BLaER1 (cell line): ENCODE measurements at regions not wholly inside any gene's neighbourhood (a gene's known extent, or its start where the extent isn't known, plus 50 kb on each side); places are given as distances from the start of the nearest gene placed in this dataset.

Experiments used
- H3K27ac ChIP-seq: shearing (Covaris generic); formaldehyde crosslinking; 2 replicates; pipeline ENCODE4 v1.8.1; 2022
- H3K27me3 ChIP-seq: shearing (Covaris generic); formaldehyde crosslinking; 2 replicates; pipeline ENCODE4 v1.8.1; 2022
- H3K36me3 ChIP-seq: shearing (Covaris generic); formaldehyde crosslinking; 2 replicates; pipeline ENCODE4 v1.8.1; 2022
- H3K4me1 ChIP-seq: shearing (Covaris generic); formaldehyde crosslinking; 2 replicates; pipeline ENCODE4 v1.8.1; 2022
- H3K4me2 ChIP-seq: shearing (Covaris generic); formaldehyde crosslinking; 2 replicates; pipeline ENCODE4 v1.8.1; 2022
- H3K4me3 ChIP-seq: shearing (Covaris generic); formaldehyde crosslinking; 2 replicates; pipeline ENCODE4 v1.8.1; 2022
- H3K9ac ChIP-seq: shearing (Covaris generic); formaldehyde crosslinking; 2 replicates; pipeline ENCODE4 v1.8.1; 2022
- H3K9me3 ChIP-seq: shearing (Covaris generic); formaldehyde crosslinking; 2 replicates; pipeline ENCODE4 v1.8.1; 2022
- H4K20me1 ChIP-seq: shearing (Covaris generic); formaldehyde crosslinking; 2 replicates; pipeline ENCODE4 v1.8.1; 2022
- Cebpa-rat ChIP-seq: shearing (Covaris generic); IDR thresholded peaks from 2 replicates; pipeline ENCODE4 v1.8.1; 2022

GRCh38 chr12:89947437-89948270 lies 239.0 kb upstream of the ATP2B1 start:
- H3K4me3 ChIP-seq = no peak overlapping the region
- H3K4me1 ChIP-seq = no peaks in the 10 kb centered on the region
- no peaks in the 10 kb centered on the region for H3K36me3 ChIP-seq
- no peaks in the 10 kb centered on the region for H3K9me3 ChIP-seq
- H3K27me3 ChIP-seq = no peaks in the 10 kb centered on the region
- TF ChIP-seq Cebpa-rat = no peak
- H3K27ac ChIP-seq = no peak overlapping the region
- H3K4me2 ChIP-seq = no peak overlapping the region
- H4K20me1 ChIP-seq = no peaks in the 10 kb centered on the region
- no peak overlapping the region for H3K9ac ChIP-seq

- H3K9me3 ChIP-seq = no peaks in the 10 kb centered on the region
- no peak overlapping the region for H3K27ac ChIP-seq
- no peak overlapping the region for H3K4me2 ChIP-seq
- no peaks in the 10 kb centered on the region for H3K27me3 ChIP-seq
- no peaks in the 10 kb centered on the region for H4K20me1 ChIP-seq
- no peak overlapping the region for H3K4me3 ChIP-seq
- no peaks in the 10 kb centered on the region for H3K4me1 ChIP-seq
- TF ChIP-seq Cebpa-rat = no peak
- no peak overlapping the region for H3K9ac ChIP-seq
- H3K36me3 ChIP-seq = no peaks in the 10 kb centered on the region
Observed at GRCh38 chr12:89946518-89947135, 238.0 kb upstream of the ATP2B1 start.

DNA sequence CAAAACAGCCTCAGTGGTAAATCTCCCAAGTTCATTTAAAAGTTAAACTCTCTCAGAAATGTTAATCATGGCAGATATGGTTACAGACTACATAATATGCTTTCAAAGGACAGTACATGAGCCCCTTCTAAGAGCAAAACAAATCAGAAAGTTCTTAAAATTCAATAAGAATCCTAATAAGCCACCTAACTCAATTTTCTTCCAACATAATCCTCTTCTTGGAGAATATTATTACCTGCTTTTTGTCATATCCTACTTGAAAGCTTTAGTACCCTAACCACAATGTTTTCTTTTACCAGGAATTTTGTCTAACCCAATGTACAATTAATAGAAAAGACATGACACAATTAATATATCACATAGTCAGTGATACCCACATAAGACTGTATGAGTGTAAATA lies 236.5 kb upstream of the ATP2B1 start:
- Histone ChIP-seq H3K27me3 (no peaks in the 10 kb centered on the region), H3K4me1 (no peaks in the 10 kb centered on the region)
- TF ChIP-seq Cebpa-rat = no peak

DNA sequence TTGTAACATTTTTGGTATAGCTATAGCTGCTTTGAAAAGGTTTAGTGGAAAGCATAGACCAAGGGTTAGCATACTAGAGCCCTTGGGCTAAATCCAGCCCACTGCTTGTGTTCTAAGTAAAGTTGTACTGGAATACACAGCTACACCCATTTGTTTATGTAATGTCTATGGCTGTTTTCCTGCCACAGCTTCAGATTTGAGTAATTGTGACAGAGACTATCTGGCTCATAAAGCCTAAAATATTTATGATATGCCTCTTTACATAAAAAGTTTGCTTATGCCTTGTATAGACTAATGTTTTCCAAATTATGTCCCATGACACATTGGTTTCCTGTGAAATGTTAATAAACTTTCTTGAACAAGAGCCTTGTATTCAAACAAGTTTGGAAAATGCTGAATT lies 234.8 kb upstream of the ATP2B1 start:
- H3K4me2 ChIP-seq = no peak overlapping the region

More for the DNA sequence above, 236.5 kb upstream of the ATP2B1 start:
- Histone ChIP-seq H3K4me3 (no peak overlapping the region), H3K9ac (no peak overlapping the region), H3K9me3 (no peaks in the 10 kb centered on the region), H4K20me1 (no peaks in the 10 kb centered on the region), H3K27ac (no peak overlapping the region), H3K4me2 (no peak overlapping the region), H3K36me3 (no peaks in the 10 kb centered on the region)

DNA sequence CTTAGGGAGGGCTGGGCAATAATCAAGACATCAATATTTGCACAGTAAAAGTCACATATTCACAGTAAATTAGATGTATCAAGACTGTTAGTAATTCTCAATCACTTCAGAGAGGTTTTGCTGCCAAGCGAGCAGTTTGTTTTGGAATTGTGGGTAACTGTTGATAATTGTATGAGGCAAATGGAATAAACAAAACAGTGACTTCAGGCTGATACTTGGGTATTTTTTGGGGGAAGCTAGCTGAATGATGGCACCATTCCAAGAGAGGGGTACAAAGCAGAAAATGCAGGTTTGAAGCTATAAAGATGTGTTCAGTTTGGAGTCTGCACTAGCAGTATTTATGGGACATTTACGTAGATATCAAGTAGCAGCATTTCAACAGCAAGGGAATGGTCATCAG lies 232.8 kb upstream of the ATP2B1 start:
- H3K36me3 ChIP-seq = no peaks in the 10 kb centered on the region
- no peaks in the 10 kb centered on the region for H3K9me3 ChIP-seq
- no peak overlapping the region for H3K9ac ChIP-seq
- no peaks in the 10 kb centered on the region for H3K4me1 ChIP-seq
- H3K27ac ChIP-seq = no peak overlapping the region
- no peak for TF ChIP-seq Cebpa-rat
- H3K4me3 ChIP-seq = no peak overlapping the region
- no peaks in the 10 kb centered on the region for H4K20me1 ChIP-seq
- no peaks in the 10 kb centered on the region for H3K27me3 ChIP-seq
- no peak overlapping the region for H3K4me2 ChIP-seq

More for the DNA sequence above, 234.8 kb upstream of the ATP2B1 start:
- Histone ChIP-seq H3K4me1 (no peaks in the 10 kb centered on the region), H3K9me3 (no peaks in the 10 kb centered on the region), H3K4me3 (no peak overlapping the region), H3K27ac (no peak overlapping the region), H3K27me3 (no peaks in the 10 kb centered on the region), H3K9ac (no peak overlapping the region), H3K36me3 (no peaks in the 10 kb centered on the region), H4K20me1 (no peaks in the 10 kb centered on the region)
- TF ChIP-seq Cebpa-rat = no peak

DNA sequence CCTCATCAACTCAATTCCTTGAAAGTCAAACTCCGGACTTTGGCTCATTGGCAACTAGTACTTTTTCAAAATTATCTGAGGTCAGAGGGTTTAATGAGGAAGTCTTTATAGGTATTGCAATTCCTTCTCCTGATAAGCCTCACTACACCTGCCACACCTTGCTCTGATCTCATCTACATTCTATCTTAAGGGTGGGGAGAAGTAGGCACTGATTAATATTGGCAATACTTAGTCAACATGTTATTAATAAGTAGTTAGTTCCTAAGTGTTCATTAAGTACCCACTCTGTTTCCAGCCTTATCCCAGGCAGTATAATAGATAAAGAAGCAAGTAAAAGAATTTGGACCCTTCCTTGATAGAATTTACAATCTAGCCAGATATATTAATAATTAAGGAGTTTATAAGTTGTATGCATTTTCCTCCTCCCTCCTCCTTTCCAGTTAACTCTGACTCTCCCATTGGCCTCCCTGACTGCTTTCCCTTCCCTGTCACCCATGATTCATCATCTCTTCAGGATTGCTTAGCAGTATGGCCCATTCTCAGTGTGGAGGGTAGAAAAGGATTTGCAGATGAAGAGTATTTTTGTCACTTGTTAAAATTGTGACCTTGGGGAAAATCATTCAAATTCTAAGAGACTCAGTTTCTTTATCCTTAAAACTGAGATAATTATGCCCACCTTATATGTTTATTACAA lies 231.0 kb upstream of the ATP2B1 start:
- no peak for TF ChIP-seq Cebpa-rat
- no peak overlapping the region for H3K4me3 ChIP-seq
- no peaks in the 10 kb centered on the region for H3K36me3 ChIP-seq
- H3K9ac ChIP-seq = no peak overlapping the region
- H3K27me3 ChIP-seq = no peaks in the 10 kb centered on the region
- no peaks in the 10 kb centered on the region for H3K9me3 ChIP-seq
- H3K4me1 ChIP-seq = no peaks in the 10 kb centered on the region
- no peaks in the 10 kb centered on the region for H4K20me1 ChIP-seq
- H3K27ac ChIP-seq = no peak overlapping the region
- H3K4me2 ChIP-seq = no peak overlapping the region

- H3K27me3 ChIP-seq = no peaks in the 10 kb centered on the region
- no peak overlapping the region for H3K4me3 ChIP-seq
- no peaks in the 10 kb centered on the region for H3K36me3 ChIP-seq
- no peak overlapping the region for H3K27ac ChIP-seq
- TF ChIP-seq Cebpa-rat = no peak
- H3K9ac ChIP-seq = no peak overlapping the region
- no peak overlapping the region for H3K4me2 ChIP-seq
- no peaks in the 10 kb centered on the region for H3K9me3 ChIP-seq
- no peaks in the 10 kb centered on the region for H4K20me1 ChIP-seq
- no peaks in the 10 kb centered on the region for H3K4me1 ChIP-seq
Observed at GRCh38 chr12:89936631-89937030, 228.0 kb upstream of the ATP2B1 start.

DNA sequence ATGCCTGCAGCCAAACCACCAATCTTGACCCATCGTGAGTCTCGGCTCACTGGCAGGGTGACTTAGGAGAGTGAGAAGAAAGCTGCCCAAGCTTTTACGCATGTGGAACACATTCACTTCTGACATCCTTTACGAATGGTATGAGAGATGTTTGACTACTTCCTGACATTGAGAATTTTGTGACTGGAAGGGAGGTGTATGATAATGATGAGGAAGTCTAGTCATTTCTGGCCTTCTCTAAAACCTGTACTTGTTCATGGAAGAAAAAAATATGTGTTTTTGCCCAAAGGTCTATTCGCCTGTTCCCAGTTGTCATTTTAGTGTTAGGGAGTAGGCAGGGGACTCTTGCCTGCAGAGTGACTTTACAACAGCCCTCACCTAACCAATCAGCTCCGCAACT lies 227.2 kb upstream of the ATP2B1 start:
- no peaks in the 10 kb centered on the region for H3K4me1 ChIP-seq
- no peak for TF ChIP-seq Cebpa-rat
- H3K27me3 ChIP-seq = no peaks in the 10 kb centered on the region
- no peaks in the 10 kb centered on the region for H3K9me3 ChIP-seq
- no peak overlapping the region for H3K4me3 ChIP-seq
- H3K4me2 ChIP-seq = no peak overlapping the region
- H4K20me1 ChIP-seq = no peaks in the 10 kb centered on the region
- H3K9ac ChIP-seq = no peak overlapping the region
- H3K27ac ChIP-seq = no peak overlapping the region
- no peaks in the 10 kb centered on the region for H3K36me3 ChIP-seq

- H3K9me3 ChIP-seq = no peaks in the 10 kb centered on the region
- no peaks in the 10 kb centered on the region for H3K27me3 ChIP-seq
- no peaks in the 10 kb centered on the region for H4K20me1 ChIP-seq
- no peak overlapping the region for H3K27ac ChIP-seq
- H3K4me1 ChIP-seq = no peaks in the 10 kb centered on the region
- H3K9ac ChIP-seq = no peak overlapping the region
- H3K4me2 ChIP-seq = no peak overlapping the region
- H3K4me3 ChIP-seq = no peak overlapping the region
- no peaks in the 10 kb centered on the region for H3K36me3 ChIP-seq
- TF ChIP-seq Cebpa-rat = no peak
Observed at GRCh38 chr12:89933911-89934310, 225.3 kb upstream of the ATP2B1 start.

- Histone ChIP-seq H3K4me1 (peaks cover 2% of the 10 kb centered on the region), H3K36me3 (no peaks in the 10 kb centered on the region), H3K9me3 (no peaks in the 10 kb centered on the region), H3K27ac (no peak overlapping the region), H3K9ac (no peak overlapping the region), H3K4me2 (no peak overlapping the region), H3K27me3 (no peaks in the 10 kb centered on the region), H3K4me3 (no peak overlapping the region), H4K20me1 (no peaks in the 10 kb centered on the region)
- TF ChIP-seq Cebpa-rat = no peak
Observed at GRCh38 chr12:89932954-89933353, 224.3 kb upstream of the ATP2B1 start.
